Chondrocyte (in vitro differentiated cells): ENCODE measurements at regions not wholly inside any gene's neighbourhood (a gene's known extent, or its start where the extent isn't known, plus 50 kb on each side); places are given as distances from the start of the nearest gene placed in this dataset.

Source experiments
- DNase-seq: peaks from one replicate; pipeline ENCODE4 v3.0.0; 2021; ENCODE audit warnings: mixed read lengths, low spot score
- H3K27ac Mint-ChIP-seq: one replicate; pipeline ENCODE4 v1.8.0; 2021; ENCODE audit warnings: mild to moderate bottlenecking, moderate library complexity, mixed read lengths; ENCODE audit not compliant: unreplicated experiment
- H3K27me3 Mint-ChIP-seq: 2 replicates; pipeline ENCODE4 v1.8.0; 2021; ENCODE audit warnings: low read depth, mixed read lengths
- H3K36me3 Mint-ChIP-seq: 2 replicates; pipeline ENCODE4 v1.8.0; 2021; ENCODE audit warnings: low read depth, mixed read lengths
- H3K4me1 Mint-ChIP-seq: 2 replicates; pipeline ENCODE4 v1.8.0; 2021; ENCODE audit warnings: low read depth, mild to moderate bottlenecking, mixed read lengths
- H3K4me3 Mint-ChIP-seq: one replicate; pipeline ENCODE4 v1.8.0; 2021; ENCODE audit warnings: mild to moderate bottlenecking, moderate library complexity, mixed read lengths; ENCODE audit not compliant: unreplicated experiment
- H3K9me3 Mint-ChIP-seq: 2 replicates; pipeline ENCODE4 v1.8.0; 2021; ENCODE audit warnings: low read depth, mixed read lengths
- TF ChIP-seq, protein P1 (sequence below): fragments of 200-600 bp; sonication (generic); IDR thresholded peaks from 2 replicates; pipeline ENCODE4 v1.5.0; 2021; ENCODE audit warnings: antibody characterized with exemption, mild to moderate bottlenecking, moderate library complexity

DNA sequence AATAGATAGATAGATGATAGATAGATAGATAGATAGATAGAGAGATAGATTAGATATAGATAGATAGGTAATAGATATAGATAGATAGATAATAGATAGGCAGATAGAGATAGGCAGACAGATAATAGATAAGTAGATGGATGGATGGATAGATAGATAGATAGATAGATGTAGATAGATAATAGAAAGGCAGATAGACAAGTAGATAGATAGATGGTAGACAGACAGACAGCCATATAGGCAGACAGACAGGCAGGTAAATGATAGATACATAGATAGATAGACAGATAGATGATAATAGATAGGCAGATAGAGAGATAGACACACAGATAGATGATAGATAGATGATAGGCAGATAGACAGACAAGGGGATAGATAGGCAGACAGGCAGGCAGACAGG is 191.4 kb upstream of the TNRC6C start:
- H3K27me3 Mint-ChIP-seq = peaks cover 29% of the 10 kb centered on the region
- TF ChIP-seq, protein P1, sequence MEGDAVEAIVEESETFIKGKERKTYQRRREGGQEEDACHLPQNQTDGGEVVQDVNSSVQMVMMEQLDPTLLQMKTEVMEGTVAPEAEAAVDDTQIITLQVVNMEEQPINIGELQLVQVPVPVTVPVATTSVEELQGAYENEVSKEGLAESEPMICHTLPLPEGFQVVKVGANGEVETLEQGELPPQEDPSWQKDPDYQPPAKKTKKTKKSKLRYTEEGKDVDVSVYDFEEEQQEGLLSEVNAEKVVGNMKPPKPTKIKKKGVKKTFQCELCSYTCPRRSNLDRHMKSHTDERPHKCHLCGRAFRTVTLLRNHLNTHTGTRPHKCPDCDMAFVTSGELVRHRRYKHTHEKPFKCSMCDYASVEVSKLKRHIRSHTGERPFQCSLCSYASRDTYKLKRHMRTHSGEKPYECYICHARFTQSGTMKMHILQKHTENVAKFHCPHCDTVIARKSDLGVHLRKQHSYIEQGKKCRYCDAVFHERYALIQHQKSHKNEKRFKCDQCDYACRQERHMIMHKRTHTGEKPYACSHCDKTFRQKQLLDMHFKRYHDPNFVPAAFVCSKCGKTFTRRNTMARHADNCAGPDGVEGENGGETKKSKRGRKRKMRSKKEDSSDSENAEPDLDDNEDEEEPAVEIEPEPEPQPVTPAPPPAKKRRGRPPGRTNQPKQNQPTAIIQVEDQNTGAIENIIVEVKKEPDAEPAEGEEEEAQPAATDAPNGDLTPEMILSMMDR = no peak
- no peaks in the 10 kb centered on the region for H3K36me3 Mint-ChIP-seq
- H3K4me3 Mint-ChIP-seq = no peak overlapping the region
- no peaks in the 10 kb centered on the region for H3K9me3 Mint-ChIP-seq
- no peak overlapping the region for H3K27ac Mint-ChIP-seq
- H3K4me1 Mint-ChIP-seq = peaks cover 15% of the 10 kb centered on the region
- DNase-seq = no peak

DNA sequence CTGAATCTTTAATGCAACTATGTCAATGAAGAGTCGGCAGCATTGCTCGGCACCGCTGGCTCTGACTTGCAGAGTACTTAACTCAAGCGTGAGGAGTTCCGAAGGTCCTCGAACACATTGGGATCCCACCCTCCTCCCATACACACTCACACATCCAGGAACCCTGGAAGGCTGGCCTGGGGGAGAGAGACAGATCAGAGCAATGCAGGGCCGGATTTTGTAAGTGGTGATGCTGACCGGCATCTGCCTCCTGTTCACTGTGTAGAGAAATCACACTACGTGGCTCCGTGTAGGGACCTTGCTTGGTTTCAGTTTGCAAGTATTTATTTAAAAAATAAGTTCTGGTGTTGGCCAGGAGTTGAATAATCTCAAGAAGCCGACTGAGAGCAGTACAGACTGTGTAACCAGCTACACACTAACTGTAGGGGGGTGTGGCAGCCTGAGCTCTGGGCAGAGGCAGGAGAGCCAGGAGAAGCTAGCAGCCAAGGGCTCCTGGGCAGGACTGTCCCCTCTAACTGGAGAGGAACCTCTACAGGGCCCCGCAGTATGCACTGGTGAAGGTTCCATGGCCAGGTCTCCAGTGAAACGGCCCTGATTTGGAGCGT is 190.2 kb upstream of the TNRC6C start:
- Mint-ChIP-seq H3K27ac (no peak overlapping the region), H3K27me3 (peaks cover 29% of the 10 kb centered on the region), H3K4me1 (peaks cover 25% of the 10 kb centered on the region), H3K4me3 (no peak overlapping the region), H3K36me3 (no peaks in the 10 kb centered on the region), H3K9me3 (no peaks in the 10 kb centered on the region)
- no peak for DNase-seq
- TF ChIP-seq, protein P1 = no peak

DNA sequence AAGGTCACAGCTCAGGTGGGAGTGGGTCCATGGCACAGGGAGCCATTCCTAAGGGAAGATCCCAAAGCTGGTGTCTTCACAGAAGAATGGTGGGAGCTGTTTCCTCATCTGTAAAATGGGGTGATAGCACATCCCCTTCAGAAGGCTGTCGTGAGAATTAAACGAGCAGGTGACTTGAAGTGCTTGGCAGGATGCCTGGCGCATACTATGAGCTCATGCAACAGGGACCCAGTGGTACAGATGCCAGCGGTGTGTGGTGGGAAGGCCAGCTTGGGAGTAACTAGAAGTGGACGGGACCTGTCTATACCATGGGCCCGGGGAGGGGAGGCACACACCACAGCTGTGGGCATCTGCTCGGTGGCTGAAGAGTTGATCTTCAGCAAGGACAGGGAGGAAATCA is 189.3 kb upstream of the TNRC6C start:
- H3K9me3 Mint-ChIP-seq = no peaks in the 10 kb centered on the region
- peaks cover 20% of the 10 kb centered on the region for H3K27me3 Mint-ChIP-seq
- H3K36me3 Mint-ChIP-seq = no peaks in the 10 kb centered on the region
- peaks cover 25% of the 10 kb centered on the region for H3K4me1 Mint-ChIP-seq
- no peak for DNase-seq
- no peak overlapping the region for H3K4me3 Mint-ChIP-seq
- TF ChIP-seq, protein P1 = no peak
- no peak overlapping the region for H3K27ac Mint-ChIP-seq

GRCh38 chr17:77769762-77770161 is 188.7 kb upstream of the TNRC6C start:
- peaks cover 17% of the 10 kb centered on the region for H3K27me3 Mint-ChIP-seq
- no peaks in the 10 kb centered on the region for H3K36me3 Mint-ChIP-seq
- no peak for DNase-seq
- H3K4me3 Mint-ChIP-seq = no peak overlapping the region
- H3K4me1 Mint-ChIP-seq = peaks cover 25% of the 10 kb centered on the region
- TF ChIP-seq, protein P1 = no peak
- no peaks in the 10 kb centered on the region for H3K9me3 Mint-ChIP-seq
- H3K27ac Mint-ChIP-seq = no peak overlapping the region

- Mint-ChIP-seq H3K4me1 (peaks cover 25% of the 10 kb centered on the region), H3K4me3 (no peak overlapping the region), H3K27ac (peak overlapping the region; percentile 70), H3K27me3 (peaks cover 9% of the 10 kb centered on the region), H3K36me3 (no peaks in the 10 kb centered on the region), H3K9me3 (no peaks in the 10 kb centered on the region)
- TF ChIP-seq, protein P1 = no peak
- no peak for DNase-seq
Observed at GRCh38 chr17:77770331-77771105, 188.0 kb upstream of the TNRC6C start.
